SK-N-MC (cell line): ENCODE measurements at regions not wholly inside any gene's neighbourhood (a gene's known extent, or its start where the extent isn't known, plus 50 kb on each side); places are given as distances from the start of the nearest gene placed in this dataset.
"Not testable (repeated sequence)": the region's sequence is repeated elsewhere in the genome, so short reads cannot be mapped to it uniquely, and the experiment has no call there.

Source experiments
- DNase-seq: peaks from one replicate; pipeline ENCODE4 v3.0.0-alpha.2; 2011; ENCODE audit warnings: low read depth, low spot score
- H3K27ac ChIP-seq: fragments of 200-600 bp; sonication (generic); 2 replicates; pipeline ENCODE4 v1.5.1; 2016; ENCODE audit warnings: mixed run types
- H3K36me3 ChIP-seq: fragments of 200-600 bp; sonication (generic); 2 replicates; pipeline ENCODE4 v1.6.1; 2017; ENCODE audit warnings: antibody characterized with exemption, low read length, mixed read lengths; ENCODE audit not compliant: insufficient read depth
- H3K4me3 ChIP-seq: fragments of 200-600 bp; sonication (generic); 2 replicates; pipeline ENCODE4 v1.5.1; 2016
- H3K9ac ChIP-seq: fragments of 200-600 bp; sonication (generic); 2 replicates; pipeline ENCODE4 v1.8.0; 2017; ENCODE audit warnings: mixed run types, mixed read lengths; ENCODE audit not compliant: insufficient read length
- H3K9me3 ChIP-seq: fragments of 200-600 bp; sonication (generic); 2 replicates; pipeline ENCODE4 v1.6.1; 2017; ENCODE audit warnings: low read depth, mild to moderate bottlenecking, antibody characterized with exemption, low read length, moderate library complexity, mixed read lengths
- EZH2 ChIP-seq: fragments of 200-600 bp; sonication (generic); IDR thresholded peaks from one replicate; pipeline ENCODE4 v1.6.1; 2017; ENCODE audit warnings: antibody characterized with exemption
- FOXP2 ChIP-seq: optimal IDR thresholded peaks from 2 replicates; pipeline ENCODE3; 2011; ENCODE audit warnings: mild to moderate bottlenecking, moderate library complexity; ENCODE audit not compliant: insufficient read depth; ENCODE audit errors: extremely low read length, control extremely low read depth
- POLR2AphosphoS5 ChIP-seq: IDR thresholded peaks from 2 replicates; pipeline ENCODE4 v1.6.1; 2012; ENCODE audit warnings: mild to moderate bottlenecking, low read depth, low read length, borderline replicate concordance

- Histone ChIP-seq H3K36me3 (no peaks in the 10 kb centered on the region), H3K27ac (no peak overlapping the region), H3K4me3 (no peak overlapping the region), H3K9me3 (no peaks in the 10 kb centered on the region), H3K9ac (no peak overlapping the region)
- DNase-seq, result no peak
- no peak for TF ChIP-seq POLR2AphosphoS5
- no peak for TF ChIP-seq FOXP2
- no peak for TF ChIP-seq EZH2
Observed at GRCh38 chr16:9658586-9658985, 523.6 kb downstream of the GRIN2A start.

GRCh38 chr16:9660898-9661297 lies 521.3 kb downstream of the GRIN2A start:
- Histone ChIP-seq H3K9ac (no peak overlapping the region), H3K4me3 (no peak overlapping the region), H3K36me3 (no peaks in the 10 kb centered on the region), H3K9me3 (no peaks in the 10 kb centered on the region), H3K27ac (no peak overlapping the region)
- no peak for TF ChIP-seq FOXP2
- no peak for DNase-seq

GRCh38 chr16:9661336-9662017 lies 520.8 kb downstream of the GRIN2A start:
- H3K9me3 ChIP-seq, result no peaks in the 10 kb centered on the region
- no peak for TF ChIP-seq EZH2
- no peak for TF ChIP-seq POLR2AphosphoS5
- no peak for TF ChIP-seq FOXP2
- DNase-seq, result no peak
- no peak overlapping the region for H3K4me3 ChIP-seq
- H3K9ac ChIP-seq, result no peak overlapping the region
- H3K36me3 ChIP-seq, result no peaks in the 10 kb centered on the region
- H3K27ac ChIP-seq, result no peak overlapping the region

- no peaks in the 10 kb centered on the region for H3K36me3 ChIP-seq
- TF ChIP-seq FOXP2, result no peak
- TF ChIP-seq POLR2AphosphoS5, result no peak
- no peak for TF ChIP-seq EZH2
Observed at GRCh38 chr16:9663588-9663987, 518.6 kb downstream of the GRIN2A start.

GRCh38 chr16:9665851-9666271 lies 516.4 kb downstream of the GRIN2A start:
- no peak for TF ChIP-seq POLR2AphosphoS5
- no peak for TF ChIP-seq EZH2
- TF ChIP-seq FOXP2, result no peak
- DNase-seq, result no peak
- H3K27ac ChIP-seq, result no peak overlapping the region

More at GRCh38 chr16:9663588-9663987, 518.6 kb downstream of the GRIN2A start:
- H3K9ac ChIP-seq, result no peak overlapping the region
- H3K27ac ChIP-seq, result no peak overlapping the region
- H3K9me3 ChIP-seq, result no peaks in the 10 kb centered on the region
- DNase-seq, result no peak
- H3K4me3 ChIP-seq, result no peak overlapping the region

GRCh38 chr16:9666834-9667480 lies 515.3 kb downstream of the GRIN2A start:
- H3K36me3 ChIP-seq, result no peaks in the 10 kb centered on the region
- no peak for TF ChIP-seq POLR2AphosphoS5
- TF ChIP-seq EZH2, result no peak
- TF ChIP-seq FOXP2, result no peak

More at GRCh38 chr16:9665851-9666271, 516.4 kb downstream of the GRIN2A start:
- H3K9me3 ChIP-seq, result no peaks in the 10 kb centered on the region
- no peak overlapping the region for H3K9ac ChIP-seq
- H3K4me3 ChIP-seq, result no peak overlapping the region
- no peaks in the 10 kb centered on the region for H3K36me3 ChIP-seq

GRCh38 chr16:9670033-9670432 lies 512.2 kb downstream of the GRIN2A start:
- no peak overlapping the region for H3K9ac ChIP-seq
- H3K9me3 ChIP-seq, result no peaks in the 10 kb centered on the region
- H3K27ac ChIP-seq, result no peak overlapping the region
- no peak overlapping the region for H3K4me3 ChIP-seq
- no peak for TF ChIP-seq POLR2AphosphoS5
- TF ChIP-seq FOXP2, result no peak
- no peak for TF ChIP-seq EZH2
- no peaks in the 10 kb centered on the region for H3K36me3 ChIP-seq
- DNase-seq, result no peak

More at GRCh38 chr16:9666834-9667480, 515.3 kb downstream of the GRIN2A start:
- no peak overlapping the region for H3K4me3 ChIP-seq
- no peak overlapping the region for H3K9ac ChIP-seq
- DNase-seq, result no peak
- H3K9me3 ChIP-seq, result no peaks in the 10 kb centered on the region
- H3K27ac ChIP-seq, result no peak overlapping the region

GRCh38 chr16:9670616-9671015 lies 511.6 kb downstream of the GRIN2A start:
- not testable (repeated sequence) for H3K36me3 ChIP-seq, H3K4me3 ChIP-seq, DNase-seq, H3K27ac ChIP-seq, H3K9ac ChIP-seq, H3K9me3 ChIP-seq

- not testable (repeated sequence) for H3K9ac ChIP-seq, H3K9me3 ChIP-seq, H3K4me3 ChIP-seq, DNase-seq, H3K27ac ChIP-seq, H3K36me3 ChIP-seq
Observed at GRCh38 chr16:9676560-9677300, 505.5 kb downstream of the GRIN2A start.
